AG04450 (cell line): ENCODE measurements at regions not wholly inside any gene's neighbourhood (a gene's known extent, or its start where the extent isn't known, plus 50 kb on each side); places are given as distances from the start of the nearest gene placed in this dataset.
"Not testable (repeated sequence)": the region's sequence is repeated elsewhere in the genome, so short reads cannot be mapped to it uniquely, and the experiment has no call there.

Source experiments
- CTCF ChIA-PET: fragments of 300-600, 350-600 bp; formaldehyde crosslinking; extraction: SDS; loops from one replicate; lab custom pipeline; 2022; ENCODE audit warnings: antibody characterized with exemption, inconsistent platforms; lab: Charles Lee
- POLR2A ChIA-PET: fragments of 350-600 bp; formaldehyde crosslinking; extraction: SDS; loops from one replicate; lab custom pipeline; 2021; ENCODE audit warnings: antibody characterized with exemption, inconsistent platforms; lab: Yijun Ruan, JAX
- DNase-seq: peaks from one replicate; pipeline ENCODE4 v3.0.0-alpha.2; 2011; ENCODE audit warnings: low read depth, low spot score
- H3K27ac ChIP-seq: one replicate; pipeline ENCODE4 v1.5.1; 2012; ENCODE audit warnings: low read depth, low read length, control low read depth
- H3K27me3 ChIP-seq: one replicate; pipeline ENCODE4 v1.6.0; 2012; ENCODE audit warnings: low read length; ENCODE audit not compliant: control insufficient read depth, insufficient read depth
- H3K4me3 ChIP-seq: 2 replicates; pipeline ENCODE4 v1.5.1; 2011; ENCODE audit warnings: mild to moderate bottlenecking, low read depth, low read length, control low read depth
- H3K9me3 ChIP-seq: 2 replicates; pipeline ENCODE4 v1.5.1; 2012; ENCODE audit warnings: low read length; ENCODE audit not compliant: control insufficient read depth, insufficient read depth
- CTCF ChIP-seq: IDR thresholded peaks from 2 replicates; pipeline ENCODE4 v1.5.1; 2011; ENCODE audit warnings: low read depth, low read length, control low read depth, inconsistent platforms

DNA sequence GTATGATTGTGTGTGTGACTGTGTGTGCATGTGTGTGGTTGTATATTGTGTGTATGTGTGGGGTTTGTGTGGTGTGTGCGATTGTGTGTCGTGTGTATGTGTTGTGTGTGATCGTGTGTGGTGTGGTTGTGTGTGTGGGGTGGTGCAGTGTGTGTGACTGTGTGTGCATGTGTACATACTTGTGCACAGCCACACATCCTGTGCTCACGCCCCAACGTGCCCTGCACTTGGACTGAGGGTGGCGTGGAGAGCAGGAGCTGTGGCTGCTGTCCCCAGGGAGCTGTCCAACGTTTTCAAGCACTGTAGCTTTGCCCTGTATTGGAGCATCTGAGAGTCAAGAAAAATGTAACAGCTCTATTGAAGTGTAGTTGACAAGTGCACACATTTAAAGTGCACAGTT is 243.2 kb upstream of the HDAC4 start:
- no peaks in the 10 kb centered on the region for H3K27me3 ChIP-seq
- peaks cover 57% of the 10 kb centered on the region for H3K9me3 ChIP-seq
- TF ChIP-seq CTCF = no peak
- CTCF ChIA-PET = no interaction called here
- H3K27ac ChIP-seq = no peak overlapping the region
- no peak for DNase-seq
- POLR2A ChIA-PET = no interaction called here
- no peak overlapping the region for H3K4me3 ChIP-seq

- ChIA-PET POLR2A (no interaction called here), CTCF (no interaction called here)
- no peak overlapping the region for H3K27ac ChIP-seq
- no peak overlapping the region for H3K4me3 ChIP-seq
- H3K27me3 ChIP-seq = no peaks in the 10 kb centered on the region
- TF ChIP-seq CTCF = no peak
- no peak for DNase-seq
- peaks cover 56% of the 10 kb centered on the region for H3K9me3 ChIP-seq
These were observed 241.7 kb upstream of the HDAC4 start for GRCh38 chr2:239642406-239643004.

- DNase-seq, H3K4me3 ChIP-seq, H3K27me3 ChIP-seq, CTCF ChIA-PET, H3K27ac ChIP-seq, POLR2A ChIA-PET: not testable (repeated sequence)
- peaks cover 58% of the 10 kb centered on the region for H3K9me3 ChIP-seq
These were observed 241.1 kb upstream of the HDAC4 start for GRCh38 chr2:239641904-239642303.

- POLR2A ChIA-PET = no interaction called here
- CTCF ChIA-PET = no interaction called here
- peaks cover 57% of the 10 kb centered on the region for H3K9me3 ChIP-seq
These were observed 240.1 kb upstream of the HDAC4 start for GRCh38 chr2:239640676-239641578.

DNA sequence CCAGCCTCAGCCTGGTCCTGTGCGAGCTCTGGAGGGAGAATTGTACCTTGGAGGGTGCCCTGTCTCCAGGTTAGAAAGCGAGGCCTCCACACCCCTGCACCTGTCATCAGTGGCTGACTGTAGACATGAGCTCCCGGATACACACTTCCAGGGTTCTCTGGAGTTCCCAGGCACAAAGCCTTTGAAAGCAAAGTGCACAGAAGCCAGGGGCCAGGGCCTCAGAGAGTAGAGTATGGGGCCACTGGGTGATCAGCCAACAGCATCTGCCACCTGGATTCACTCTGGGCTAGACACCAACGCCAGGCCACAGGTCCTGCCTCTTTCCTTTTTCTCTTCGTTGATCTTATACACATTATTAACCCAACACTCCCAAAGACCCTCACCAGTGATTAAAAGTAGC is 239.4 kb upstream of the HDAC4 start:
- Histone ChIP-seq H3K27me3 (no peaks in the 10 kb centered on the region), H3K27ac (no peak overlapping the region), H3K9me3 (peaks cover 51% of the 10 kb centered on the region), H3K4me3 (no peak overlapping the region)
- TF ChIP-seq CTCF = no peak
- DNase-seq = no peak
- ChIA-PET POLR2A (no interaction called here), CTCF (no interaction called here)

More at GRCh38 chr2:239640676-239641578, 240.1 kb upstream of the HDAC4 start:
- Histone ChIP-seq H3K4me3 (no peak overlapping the region), H3K27me3 (no peaks in the 10 kb centered on the region), H3K27ac (no peak overlapping the region)
- DNase-seq = no peak
- no peak for TF ChIP-seq CTCF
